ENCODE measurements at regions not wholly inside any gene's neighbourhood (a gene's known extent, or its start where the extent isn't known, plus 50 kb on each side); places are given as distances from the start of the nearest gene placed in this dataset.

GRCh38 chr6:155970472-155970871 lies 514.8 kb upstream of the NOX3 start:
- DNase-seq, result no peak

GRCh38 chr6:155968921-155969320 lies 513.3 kb upstream of the NOX3 start:
- DNase-seq, result no peak

GRCh38 chr6:155967322-155967721 lies 511.7 kb upstream of the NOX3 start:
- DNase-seq, result no peak

- DNase-seq, result no peak
Observed at GRCh38 chr6:155964544-155964943, 508.9 kb upstream of the NOX3 start.

GRCh38 chr6:155962276-155962675 lies 506.6 kb upstream of the NOX3 start:
- no peak for DNase-seq

- no peak for DNase-seq
Observed at GRCh38 chr6:155959898-155960495, 504.4 kb upstream of the NOX3 start.

GRCh38 chr6:155958550-155958949 lies 502.9 kb upstream of the NOX3 start:
- DNase-seq, result no peak

- no peak for DNase-seq
Observed at GRCh38 chr6:155955038-155955437, 499.4 kb upstream of the NOX3 start.

- DNase-seq, result no peak
Observed at GRCh38 chr6:155954149-155954548, 498.5 kb upstream of the NOX3 start.

GRCh38 chr6:155949256-155949655 lies 493.6 kb upstream of the NOX3 start:
- DNase-seq, result no peak

GRCh38 chr6:155946860-155947259 lies 491.2 kb upstream of the NOX3 start:
- DNase-seq, result no peak

- DNase-seq, result no peak
Observed at GRCh38 chr6:155943635-155944034, 488.0 kb upstream of the NOX3 start.

- DNase-seq, result no peak
Observed at GRCh38 chr6:155939253-155939652, 483.6 kb upstream of the NOX3 start.

- no peak for DNase-seq
Observed at GRCh38 chr6:155936551-155936950, 480.9 kb upstream of the NOX3 start.

- no peak for DNase-seq
Observed at GRCh38 chr6:155936127-155936526, 480.5 kb upstream of the NOX3 start.

GRCh38 chr6:155916846-155917624 lies 461.4 kb upstream of the NOX3 start:
- DNase-seq, result no peak

GRCh38 chr6:155915651-155916050 lies 460.0 kb upstream of the NOX3 start:
- no peak for DNase-seq

- DNase-seq, result no peak
Observed at GRCh38 chr6:155913816-155914215, 458.2 kb upstream of the NOX3 start.

GRCh38 chr6:155909710-155910109 lies 454.1 kb upstream of the NOX3 start:
- no peak for DNase-seq

- no peak for DNase-seq
Observed at GRCh38 chr6:155895641-155896040, 440.0 kb upstream of the NOX3 start.

GRCh38 chr6:155894758-155895157 lies 439.1 kb upstream of the NOX3 start:
- DNase-seq, result no peak

- DNase-seq, result no peak
Observed at GRCh38 chr6:155894262-155894661, 438.6 kb upstream of the NOX3 start.

- no peak for DNase-seq
Observed at GRCh38 chr6:155890409-155890808, 434.8 kb upstream of the NOX3 start.

GRCh38 chr6:155889410-155889809 lies 433.8 kb upstream of the NOX3 start:
- no peak for DNase-seq

GRCh38 chr6:155887421-155887820 lies 431.8 kb upstream of the NOX3 start:
- DNase-seq, result no peak

Data from activated CD8-positive, alpha-beta memory T cell treated with anti-CD3 and anti-CD28 coated beads, Interleukin-2, amount 50 U/mL, for 48 hours (primary cell).